ENCODE measurements at regions not wholly inside any gene's neighbourhood (a gene's known extent, or its start where the extent isn't known, plus 50 kb on each side); places are given as distances from the start of the nearest gene placed in this dataset.

DNA sequence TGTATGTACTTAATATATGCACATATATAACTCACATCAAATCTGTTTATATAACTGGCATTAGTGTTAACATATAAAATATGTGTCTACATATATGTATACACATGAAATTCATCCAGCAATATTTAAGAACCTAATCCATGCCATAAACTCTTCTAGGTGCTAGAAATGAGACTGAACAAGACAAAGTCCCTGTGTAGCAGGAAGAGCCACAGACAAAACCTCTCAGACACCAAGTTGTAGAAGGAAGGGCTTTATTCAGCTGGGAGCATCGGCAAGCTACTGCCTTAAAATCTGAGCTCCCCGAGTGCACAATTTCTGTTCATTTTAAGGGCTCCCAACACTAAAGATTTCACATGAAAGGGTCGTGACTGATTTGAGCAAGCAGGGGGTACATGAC, 52.5 kb downstream of the CRPPA start:
- no peak for TF ChIP-seq NANOG (IDR thresholded peaks at IDR 0.05; ENCODE audit: borderline replicate concordance)
- TF ChIP-seq, protein P1, sequence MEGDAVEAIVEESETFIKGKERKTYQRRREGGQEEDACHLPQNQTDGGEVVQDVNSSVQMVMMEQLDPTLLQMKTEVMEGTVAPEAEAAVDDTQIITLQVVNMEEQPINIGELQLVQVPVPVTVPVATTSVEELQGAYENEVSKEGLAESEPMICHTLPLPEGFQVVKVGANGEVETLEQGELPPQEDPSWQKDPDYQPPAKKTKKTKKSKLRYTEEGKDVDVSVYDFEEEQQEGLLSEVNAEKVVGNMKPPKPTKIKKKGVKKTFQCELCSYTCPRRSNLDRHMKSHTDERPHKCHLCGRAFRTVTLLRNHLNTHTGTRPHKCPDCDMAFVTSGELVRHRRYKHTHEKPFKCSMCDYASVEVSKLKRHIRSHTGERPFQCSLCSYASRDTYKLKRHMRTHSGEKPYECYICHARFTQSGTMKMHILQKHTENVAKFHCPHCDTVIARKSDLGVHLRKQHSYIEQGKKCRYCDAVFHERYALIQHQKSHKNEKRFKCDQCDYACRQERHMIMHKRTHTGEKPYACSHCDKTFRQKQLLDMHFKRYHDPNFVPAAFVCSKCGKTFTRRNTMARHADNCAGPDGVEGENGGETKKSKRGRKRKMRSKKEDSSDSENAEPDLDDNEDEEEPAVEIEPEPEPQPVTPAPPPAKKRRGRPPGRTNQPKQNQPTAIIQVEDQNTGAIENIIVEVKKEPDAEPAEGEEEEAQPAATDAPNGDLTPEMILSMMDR (conservative IDR thresholded peaks at IDR 0.05; ENCODE audit: low read depth in 2 of 2): no peak
- TF ChIP-seq EZH2 (IDR thresholded peaks at IDR 0.05; ENCODE audit: low read depth, unreplicated experiment): no peak

Data from GM23338 (cell line).